Panc1 (cell line): ENCODE measurements at regions not wholly inside any gene's neighbourhood (a gene's known extent, or its start where the extent isn't known, plus 50 kb on each side); places are given as distances from the start of the nearest gene placed in this dataset.

ENCODE experiments used
- ATAC-seq: fragments of 200-7000 bp; cut with Tn5 transposase; 2 replicates; pipeline ENCODE4 v1.9.1; 2020; ENCODE audit warnings: mild to moderate bottlenecking, moderate library complexity
- BruUV-seq: library from RNA; stranded (reverse); fragments of 400-500 nt; replicated peaks from 2 replicates; lab custom pipeline; 2021; lab: Mats Ljungman, UMichigan
- CTCF ChIA-PET: fragments of 300-600 bp; sonication (Branson Sonifier 250); formaldehyde crosslinking; loops from one replicate; lab custom pipeline; 2022; ENCODE audit warnings: antibody characterized with exemption; lab: Charles Lee
- POLR2A ChIA-PET: fragments of 300-600 bp; sonication (Branson Sonifier 250); formaldehyde crosslinking; loops from one replicate; lab custom pipeline; 2022; ENCODE audit warnings: antibody characterized with exemption; lab: Charles Lee
- DNase-seq: peaks from one replicate; pipeline ENCODE4 v3.0.0-alpha.2; 2010; ENCODE audit warnings: low read depth, low spot score
- H3K27ac ChIP-seq: 2 replicates; pipeline ENCODE4 v1.5.1; 2011; ENCODE audit warnings: mild to moderate bottlenecking, low read length, inconsistent platforms
- H3K27me3 ChIP-seq: fragments of 200-500 bp; sonication (Bioruptor generic); 2 replicates; pipeline ENCODE4 v1.6.0; 2014; ENCODE audit warnings: low read length, inconsistent platforms; ENCODE audit not compliant: control insufficient read depth, insufficient read depth
- H3K36me3 ChIP-seq: fragments of 200-500 bp; sonication (Bioruptor generic); 2 replicates; pipeline ENCODE4 v1.5.1; 2014; ENCODE audit warnings: inconsistent platforms, mild to moderate bottlenecking, low read length, moderate library complexity; ENCODE audit not compliant: control insufficient read depth, insufficient read depth
- H3K4me1 ChIP-seq: 2 replicates; pipeline ENCODE4 v1.5.1; 2011; ENCODE audit warnings: inconsistent platforms, mild to moderate bottlenecking, low read length, moderate library complexity; ENCODE audit not compliant: control insufficient read depth, insufficient read depth
- H3K4me3 ChIP-seq, 2 experiments: 2 replicates each; pipeline ENCODE4 v1.5.1; 2011 to 2012; ENCODE audit warnings: low read depth in 2 of 2, low read length in 2 of 2, mild to moderate bottlenecking in 2 of 2, inconsistent platforms in 1 of 2, moderate library complexity in 1 of 2
- H3K9me3 ChIP-seq: fragments of 200-500 bp; sonication (Bioruptor generic); 2 replicates; pipeline ENCODE4 v1.5.1; 2014; ENCODE audit warnings: low read depth, mild to moderate bottlenecking, inconsistent platforms, low read length, moderate library complexity; ENCODE audit not compliant: control insufficient read depth, insufficient read depth
- CTCF ChIP-seq: fragments of 450-650 bp; IDR thresholded peaks from 2 replicates; pipeline ENCODE4 v1.5.1; 2017; ENCODE audit warnings: mild to moderate bottlenecking
- POLR2AphosphoS5 ChIP-seq: IDR thresholded peaks from 2 replicates; pipeline ENCODE4 v1.6.1; 2012; ENCODE audit warnings: mild to moderate bottlenecking, low read depth, low read length, moderate library complexity
- SIN3A ChIP-seq: IDR thresholded peaks from 2 replicates; pipeline ENCODE4 v1.6.1; 2012; ENCODE audit warnings: low read depth, mild to moderate bottlenecking, low read length, moderate library complexity, borderline replicate concordance; ENCODE audit not compliant: insufficient read depth
- TCF7L2 ChIP-seq: IDR thresholded peaks from 2 replicates; pipeline ENCODE4 v1.6.1; 2011; ENCODE audit warnings: mild to moderate bottlenecking, low read depth, low read length, inconsistent platforms
- in situ Hi-C: cut with HindIII; loops from 2 replicates; pipeline ENCODE4 v1.10.0; 2016; ENCODE audit warnings: low sequenced_read_pairs, low pct_unique_long_range_greater_than_20kb
- intact Hi-C: fragments of 100-400 bp; cut with micrococcal nuclease; formaldehyde crosslinking; loops from one replicate; pipeline ENCODE4 v1.10.0; 2022; ENCODE audit not compliant: unreplicated experiment
- TF ChIP-seq, protein P1 (sequence below), 2 experiments: IDR thresholded peaks; 2 replicates each; pipeline ENCODE4 v1.6.1; 2011 to 2012; ENCODE audit warnings: low read depth in 2 of 2, control low read depth in 1 of 2, low read length in 1 of 2, mild to moderate bottlenecking in 1 of 2, moderate library complexity in 1 of 2; ENCODE audit not compliant: insufficient read depth in 1 of 2

DNA sequence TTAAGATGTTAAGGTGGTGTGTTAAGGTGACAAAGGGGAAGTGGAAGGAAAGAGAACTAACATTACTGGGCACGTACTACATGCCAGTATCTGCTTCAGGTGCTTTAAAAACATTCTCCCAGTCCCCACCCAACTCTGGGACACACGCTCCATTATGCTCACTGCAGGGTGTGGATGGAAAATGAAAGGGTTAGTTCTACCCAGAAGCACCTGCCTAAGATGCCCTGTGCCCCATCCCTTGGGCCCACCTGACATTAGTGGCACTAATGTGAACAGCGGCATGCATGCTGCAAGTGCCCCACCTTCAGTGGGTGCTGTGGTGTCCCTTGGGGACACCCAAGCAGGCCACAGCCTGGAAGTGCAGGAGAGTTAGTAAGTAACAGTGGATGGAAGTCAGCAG lies 82.9 kb upstream of the CXADR start:
- CTCF ChIA-PET: no interaction called here
- intact Hi-C loops (no loop called here), in situ Hi-C loops (no loop called here)
- Histone ChIP-seq H3K4me1 (no peaks in the 10 kb centered on the region), H3K9me3 (no peaks in the 10 kb centered on the region), H3K36me3 (no peaks in the 10 kb centered on the region), H3K4me3 (no peak overlapping the region), H3K27ac (no peak overlapping the region), H3K27me3 (no peaks in the 10 kb centered on the region)
- ATAC-seq (no peak), DNase-seq (no peak)
- no peak for TF ChIP-seq CTCF
- no peak for TF ChIP-seq POLR2AphosphoS5
- TF ChIP-seq SIN3A: no peak
- TF ChIP-seq TCF7L2: no peak
- TF ChIP-seq, protein P1, sequence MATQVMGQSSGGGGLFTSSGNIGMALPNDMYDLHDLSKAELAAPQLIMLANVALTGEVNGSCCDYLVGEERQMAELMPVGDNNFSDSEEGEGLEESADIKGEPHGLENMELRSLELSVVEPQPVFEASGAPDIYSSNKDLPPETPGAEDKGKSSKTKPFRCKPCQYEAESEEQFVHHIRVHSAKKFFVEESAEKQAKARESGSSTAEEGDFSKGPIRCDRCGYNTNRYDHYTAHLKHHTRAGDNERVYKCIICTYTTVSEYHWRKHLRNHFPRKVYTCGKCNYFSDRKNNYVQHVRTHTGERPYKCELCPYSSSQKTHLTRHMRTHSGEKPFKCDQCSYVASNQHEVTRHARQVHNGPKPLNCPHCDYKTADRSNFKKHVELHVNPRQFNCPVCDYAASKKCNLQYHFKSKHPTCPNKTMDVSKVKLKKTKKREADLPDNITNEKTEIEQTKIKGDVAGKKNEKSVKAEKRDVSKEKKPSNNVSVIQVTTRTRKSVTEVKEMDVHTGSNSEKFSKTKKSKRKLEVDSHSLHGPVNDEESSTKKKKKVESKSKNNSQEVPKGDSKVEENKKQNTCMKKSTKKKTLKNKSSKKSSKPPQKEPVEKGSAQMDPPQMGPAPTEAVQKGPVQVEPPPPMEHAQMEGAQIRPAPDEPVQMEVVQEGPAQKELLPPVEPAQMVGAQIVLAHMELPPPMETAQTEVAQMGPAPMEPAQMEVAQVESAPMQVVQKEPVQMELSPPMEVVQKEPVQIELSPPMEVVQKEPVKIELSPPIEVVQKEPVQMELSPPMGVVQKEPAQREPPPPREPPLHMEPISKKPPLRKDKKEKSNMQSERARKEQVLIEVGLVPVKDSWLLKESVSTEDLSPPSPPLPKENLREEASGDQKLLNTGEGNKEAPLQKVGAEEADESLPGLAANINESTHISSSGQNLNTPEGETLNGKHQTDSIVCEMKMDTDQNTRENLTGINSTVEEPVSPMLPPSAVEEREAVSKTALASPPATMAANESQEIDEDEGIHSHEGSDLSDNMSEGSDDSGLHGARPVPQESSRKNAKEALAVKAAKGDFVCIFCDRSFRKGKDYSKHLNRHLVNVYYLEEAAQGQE (IDR thresholded peaks at IDR 0.05; ENCODE audit: insufficient read depth in 1 of 2, low read depth in 2 of 2, low read length in 1 of 2): no peak
- POLR2A ChIA-PET: no interaction called here
- BruUV-seq: no TSS peak

- intact Hi-C loops (no loop called here), in situ Hi-C loops (no loop called here)
- H3K27me3 ChIP-seq: no peaks in the 10 kb centered on the region
- ChIA-PET CTCF (no interaction called here), POLR2A (no interaction called here)
- no TSS peak for BruUV-seq
- no peak overlapping the region for H3K4me3 ChIP-seq
- H3K27ac ChIP-seq: no peak overlapping the region
- no peaks in the 10 kb centered on the region for H3K4me1 ChIP-seq
- no peak for DNase-seq
- ATAC-seq: no peak
- TF ChIP-seq TCF7L2 (no peak), SIN3A (no peak), POLR2AphosphoS5 (no peak)
- H3K9me3 ChIP-seq: no peaks in the 10 kb centered on the region
- no peaks in the 10 kb centered on the region for H3K36me3 ChIP-seq
Measured at GRCh38 chr21:17432732-17433057, 80.1 kb upstream of the CXADR start.

- H3K27me3 ChIP-seq: no peaks in the 10 kb centered on the region
- BruUV-seq: no TSS peak
- no peaks in the 10 kb centered on the region for H3K9me3 ChIP-seq
- TF ChIP-seq CTCF: no peak
- no peak for TF ChIP-seq TCF7L2
- no peak for TF ChIP-seq SIN3A
- no peak for TF ChIP-seq POLR2AphosphoS5
- TF ChIP-seq, protein P1 (IDR thresholded peaks at IDR 0.05; ENCODE audit: insufficient read depth in 1 of 2, low read depth in 2 of 2, low read length in 1 of 2): no peak
- H3K27ac ChIP-seq: no peak overlapping the region
- ChIA-PET CTCF (no interaction called here), POLR2A (no interaction called here)
- ATAC-seq (no peak), DNase-seq (no peak)
- H3K4me1 ChIP-seq: no peaks in the 10 kb centered on the region
- H3K4me3 ChIP-seq: no peak overlapping the region
- in situ Hi-C loops: no loop called here
- no peaks in the 10 kb centered on the region for H3K36me3 ChIP-seq
- intact Hi-C loops: no loop called here
Measured at GRCh38 chr21:17433730-17434129, 79.1 kb upstream of the CXADR start.
